ENCODE measurements at regions not wholly inside any gene's neighbourhood (a gene's known extent, or its start where the extent isn't known, plus 50 kb on each side); places are given as distances from the start of the nearest gene placed in this dataset.

DNA sequence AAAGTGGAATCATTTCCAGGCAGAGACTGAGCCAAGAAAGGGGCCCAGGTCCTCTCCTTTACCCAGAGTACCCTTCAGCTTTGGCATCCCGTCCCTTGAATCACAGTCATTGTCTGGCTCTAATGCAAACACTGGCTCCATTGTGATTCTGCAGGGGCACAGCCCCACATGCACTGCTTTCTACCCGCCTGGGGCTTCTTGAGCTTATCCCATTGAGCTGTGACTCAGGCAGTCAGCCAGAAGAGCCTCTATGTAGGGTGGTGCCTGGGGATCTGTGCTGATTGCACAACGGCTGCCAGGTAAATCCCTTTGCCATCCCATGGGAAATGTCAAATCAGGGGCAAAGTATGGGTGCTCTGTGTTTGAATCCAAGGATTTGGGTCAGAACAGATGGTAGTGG, 88.9 kb downstream of the RASSF10 start:
- TF ChIP-seq ZFP3 (CRISPR knock-in tag; IDR thresholded peaks at IDR 0.05) = no peak
- TF ChIP-seq ZNF70 (CRISPR knock-in tag; IDR thresholded peaks at IDR 0.05) = no peak
